Right atrium auricular region (tissue), 2 donors: ENCODE measurements at regions not wholly inside any gene's neighbourhood (a gene's known extent, or its start where the extent isn't known, plus 50 kb on each side); places are given as distances from the start of the nearest gene placed in this dataset.
"Not testable (repeated sequence)": the region's sequence is repeated elsewhere in the genome, so short reads cannot be mapped to it uniquely, and the experiment has no call there.

ENCODE experiments used
- DNase-seq: peaks from one replicate; pipeline ENCODE4 v3.0.0-alpha.2; 2019; ENCODE audit warnings: low spot score
- H3K27ac ChIP-seq, 2 donors: fragments of 200-600 bp; sonication (generic); 1 replicate in 1 of 2; 2 replicates in 1 of 2; pipeline ENCODE4 v1.5.1; 2016 to 2019
- H3K27me3 ChIP-seq, 2 donors: fragments of 200-600 bp; sonication (generic); one replicate each; pipeline versions ENCODE4 v1.5.1 to v1.6.0; 2017 to 2019
- H3K36me3 ChIP-seq: fragments of 200-600 bp; sonication (generic); one replicate; pipeline ENCODE4 v1.5.1; 2016
- H3K4me1 ChIP-seq, 2 donors: fragments of 200-600 bp; sonication (generic); one replicate each; pipeline versions ENCODE4 v1.5.1 to v1.6.0; 2017 to 2019
- H3K4me3 ChIP-seq, 2 donors: fragments of 200-600 bp; sonication (generic); 1 replicate in 1 of 2; 2 replicates in 1 of 2; pipeline ENCODE4 v1.5.1; 2017 to 2019; ENCODE audit warnings: mild to moderate bottlenecking in 1 of 2, moderate library complexity in 1 of 2
- H3K9me3 ChIP-seq, 2 donors: fragments of 200-600 bp; sonication (generic); one replicate each; pipeline ENCODE4 v1.5.1; 2019
- CTCF ChIP-seq, 2 donors: fragments of 200-600 bp; sonication (generic); IDR thresholded peaks; one replicate each; pipeline ENCODE4 v1.5.1; 2019; ENCODE audit warnings: antibody characterized with exemption in 2 of 2

- Histone ChIP-seq H3K27ac (no peak overlapping the region), H3K36me3 (no peaks in the 10 kb centered on the region)
- TF ChIP-seq CTCF (IDR thresholded peaks at IDR 0.05): no peak
Measured at GRCh38 chrX:11890836-11891514, 132.9 kb downstream of the MSL3 start.

DNA sequence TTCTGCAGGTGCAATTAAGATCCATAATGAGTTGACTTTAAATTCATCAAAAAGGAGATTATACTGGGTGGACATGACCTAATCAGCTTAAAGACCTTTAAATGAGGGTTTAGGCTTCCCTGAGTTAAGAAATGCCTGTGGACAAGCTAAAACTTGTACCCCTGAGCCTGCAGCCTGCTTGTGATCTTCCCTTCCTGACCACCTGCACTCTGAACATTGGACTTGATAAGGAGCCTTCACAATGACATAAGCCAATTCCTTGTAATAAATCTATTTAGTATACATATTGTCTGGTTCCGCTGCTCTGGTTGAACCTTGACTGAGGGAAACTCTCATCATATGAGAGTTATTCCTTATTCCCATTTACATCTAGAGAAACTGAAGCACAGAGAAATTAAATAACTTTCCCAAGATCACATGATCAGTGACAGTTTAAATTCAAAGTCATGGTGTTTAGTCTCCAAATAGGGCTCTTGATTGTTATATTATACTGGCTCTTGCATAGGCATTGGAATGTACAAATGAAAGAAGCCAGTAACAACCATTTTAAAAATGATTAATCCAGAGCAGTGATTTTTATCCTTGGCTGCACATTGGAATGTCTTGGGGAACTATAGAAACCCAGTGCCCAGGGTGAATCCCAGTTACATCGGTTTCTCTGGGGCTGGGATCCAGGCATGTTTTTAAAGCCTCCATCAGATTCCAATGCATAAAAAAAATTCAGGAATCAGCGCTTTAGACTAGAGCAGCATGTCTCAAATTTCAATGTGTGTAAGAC is 136.1 kb downstream of the MSL3 start:
- Histone ChIP-seq H3K9me3 (peaks cover 0 to 19% of the 10 kb centered on the region in 2 donors), H3K4me3 (no peak overlapping the region), H3K4me1 (no peaks in the 10 kb centered on the region), H3K27ac (no peak overlapping the region), H3K36me3 (no peaks in the 10 kb centered on the region), H3K27me3 (no peaks in the 10 kb centered on the region)
- no peak for DNase-seq
- TF ChIP-seq CTCF (IDR thresholded peaks at IDR 0.05): no peak

More at GRCh38 chrX:11890836-11891514, 132.9 kb downstream of the MSL3 start:
- no peak overlapping the region for H3K4me3 ChIP-seq
- no peak for DNase-seq
- H3K27me3 ChIP-seq: no peaks in the 10 kb centered on the region
- peaks cover 0 to 24% of the 10 kb centered on the region in 2 donors for H3K9me3 ChIP-seq
- no peaks in the 10 kb centered on the region for H3K4me1 ChIP-seq

DNA sequence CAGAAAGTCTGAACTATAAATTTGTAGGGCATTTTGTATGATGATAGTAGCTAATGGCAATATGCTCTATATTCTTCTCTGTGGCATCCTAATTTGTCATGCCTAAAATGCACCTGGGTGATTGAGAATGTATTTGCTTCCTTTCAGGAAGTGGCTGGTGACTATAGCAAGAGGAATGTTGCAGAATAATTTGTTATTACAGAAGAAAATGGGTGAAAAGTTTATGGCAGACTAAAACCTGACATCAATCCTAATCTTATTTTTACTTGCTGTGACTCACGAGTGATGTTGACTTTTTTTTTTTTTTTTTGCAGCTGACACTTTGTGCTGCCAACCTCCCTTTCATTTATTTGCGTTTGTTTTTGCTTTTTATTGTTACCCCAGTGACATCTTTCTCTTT is 141.1 kb downstream of the MSL3 start:
- TF ChIP-seq CTCF (IDR thresholded peaks at IDR 0.05): no peak
- H3K36me3 ChIP-seq: no peaks in the 10 kb centered on the region
- H3K4me1 ChIP-seq: no peaks in the 10 kb centered on the region
- peaks cover 0 to 16% of the 10 kb centered on the region in 2 donors for H3K9me3 ChIP-seq
- no peak for DNase-seq
- no peak overlapping the region for H3K4me3 ChIP-seq
- H3K27ac ChIP-seq: no peak overlapping the region
- no peaks in the 10 kb centered on the region for H3K27me3 ChIP-seq

DNA sequence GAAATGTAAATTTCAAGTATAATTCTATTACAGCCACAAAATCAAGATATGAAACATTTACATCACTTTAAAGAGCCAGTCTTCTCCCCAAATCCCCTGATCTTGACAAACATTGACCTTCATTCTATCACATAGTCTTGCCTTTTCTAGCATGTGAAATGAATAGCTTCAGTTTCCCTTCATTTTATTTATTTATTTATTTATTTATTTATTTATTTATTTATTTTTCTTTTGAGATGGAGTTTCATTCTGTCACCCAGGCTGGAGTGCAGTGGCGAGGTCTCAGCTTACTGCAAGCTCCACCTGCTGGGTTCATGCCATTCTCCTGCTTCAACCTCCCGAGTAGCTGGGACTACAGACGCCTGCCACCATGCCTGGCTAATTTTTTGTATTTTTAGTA is 147.9 kb downstream of the MSL3 start:
- not testable (repeated sequence) for H3K27me3 ChIP-seq, H3K4me1 ChIP-seq, H3K27ac ChIP-seq, H3K36me3 ChIP-seq, H3K4me3 ChIP-seq, DNase-seq
- peaks cover 0 to 22% of the 10 kb centered on the region in 2 donors for H3K9me3 ChIP-seq

GRCh38 chrX:11908371-11908770 is 150.3 kb downstream of the MSL3 start:
- Histone ChIP-seq H3K36me3 (no peaks in the 10 kb centered on the region), H3K4me1 (no peaks in the 10 kb centered on the region), H3K4me3 (no peak overlapping the region), H3K27ac (no peak overlapping the region), H3K27me3 (no peaks in the 10 kb centered on the region), H3K9me3 (peaks cover 0 to 17% of the 10 kb centered on the region in 2 donors)
- peak in 1 of 2 donors; percentile 22 for TF ChIP-seq CTCF (IDR thresholded peaks at IDR 0.05)
- DNase-seq: no peak

DNA sequence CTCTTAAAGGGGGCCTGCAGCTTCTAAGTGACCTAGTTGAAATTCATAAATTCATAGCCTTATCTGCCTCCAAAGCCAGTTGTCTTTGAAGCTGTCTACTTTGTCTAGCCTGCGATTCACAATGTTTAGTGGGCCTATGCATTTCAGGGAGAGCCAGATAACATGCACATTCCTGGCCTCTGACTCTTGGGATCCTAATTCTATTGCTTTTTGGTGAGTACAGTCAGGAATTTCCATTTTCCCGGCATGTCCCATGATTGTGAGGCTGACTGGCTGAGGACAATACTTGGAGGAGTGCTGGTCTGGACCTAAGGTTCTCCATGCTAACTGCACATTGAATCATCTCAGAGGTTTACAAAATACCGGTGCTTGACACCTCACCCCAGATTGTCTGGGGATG is 155.0 kb downstream of the MSL3 start:
- H3K27me3 ChIP-seq: no peaks in the 10 kb centered on the region
- no peak for TF ChIP-seq CTCF (IDR thresholded peaks at IDR 0.05)
- H3K27ac ChIP-seq: no peak overlapping the region
- H3K4me1 ChIP-seq: no peaks in the 10 kb centered on the region
- no peak for DNase-seq
- no peak overlapping the region for H3K4me3 ChIP-seq
- no peaks in the 10 kb centered on the region for H3K36me3 ChIP-seq
- no peaks in the 10 kb centered on the region for H3K9me3 ChIP-seq
